GM18508 (cell line): ENCODE measurements at regions not wholly inside any gene's neighbourhood (a gene's known extent, or its start where the extent isn't known, plus 50 kb on each side); places are given as distances from the start of the nearest gene placed in this dataset.
"Not testable (repeated sequence)": the region's sequence is repeated elsewhere in the genome, so short reads cannot be mapped to it uniquely, and the experiment has no call there.

Source experiments
- ATAC-seq: cut with Tn5 transposase; IDR thresholded peaks from one replicate; pipeline ENCODE4 v1.9.1; 2021; ENCODE audit warnings: moderate number of reproducible peaks; ENCODE audit not compliant: insufficient read depth, unreplicated experiment

DNA sequence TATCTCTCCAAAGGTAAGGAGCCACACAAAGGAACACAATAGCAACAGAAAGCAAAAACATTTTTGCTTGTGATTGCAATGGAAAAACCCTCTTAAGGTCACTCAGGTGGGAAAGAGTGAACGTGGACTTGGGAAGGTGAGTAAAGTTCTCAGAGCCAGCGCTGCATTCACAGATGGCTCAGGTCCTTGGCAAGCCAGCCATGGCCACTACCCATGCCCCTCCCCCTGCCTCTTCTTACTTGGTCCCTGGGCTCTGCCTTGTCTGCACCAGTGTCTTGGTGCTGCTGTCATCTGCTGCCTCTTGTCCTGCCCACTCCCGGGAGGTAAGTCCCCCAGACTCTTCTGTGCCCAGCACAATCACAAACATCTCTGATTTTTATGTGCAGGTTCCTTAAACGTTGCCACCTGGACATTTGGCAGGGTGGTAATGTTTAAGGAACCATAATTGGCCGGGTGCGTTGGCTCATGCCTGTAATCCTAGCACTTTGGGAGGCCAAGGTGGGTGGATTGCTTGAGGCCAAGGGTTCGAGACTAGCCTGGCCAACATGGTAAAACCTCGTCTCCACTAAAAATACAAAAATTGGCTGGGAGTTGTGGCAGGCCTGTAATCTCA lies 74.6 kb downstream of the FEM1C start:
- ATAC-seq, result no peak

DNA sequence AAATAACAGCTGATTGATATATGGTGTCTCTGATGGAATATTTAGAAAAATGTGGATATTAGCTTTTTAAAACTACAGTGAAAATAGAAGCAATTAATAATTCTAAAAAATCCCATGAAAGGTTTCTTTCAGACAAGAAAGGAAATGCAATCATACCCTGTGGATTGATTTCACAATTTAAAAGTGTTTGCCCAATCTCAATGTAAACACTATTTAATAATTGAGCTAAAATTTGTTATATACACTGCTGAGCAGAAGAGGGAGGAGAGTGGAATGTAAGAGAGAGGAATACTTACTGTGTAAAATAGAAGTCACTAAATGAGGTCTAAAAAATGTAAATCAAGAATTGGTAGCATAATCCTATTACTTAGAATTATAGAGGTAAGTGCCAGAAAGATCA lies 76.9 kb downstream of the FEM1C start:
- no peak for ATAC-seq

DNA sequence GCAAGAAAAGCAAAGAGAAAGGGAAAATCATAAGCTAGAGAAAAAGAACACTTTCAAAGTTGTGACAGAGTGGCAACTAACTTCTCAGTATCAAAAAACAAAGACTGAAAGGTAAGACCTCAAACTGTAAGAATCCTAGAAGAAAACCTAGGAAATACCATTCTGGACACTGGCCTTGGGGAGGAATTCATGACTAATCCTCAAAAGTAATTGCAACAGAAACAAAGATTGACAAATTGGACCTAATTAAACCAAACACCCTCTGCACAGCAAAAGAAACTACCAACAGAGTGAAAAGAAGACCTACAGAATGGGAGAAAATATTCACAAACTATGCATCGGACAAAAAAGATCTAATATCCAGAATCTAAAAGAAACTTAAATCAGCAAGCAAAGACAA lies 79.1 kb downstream of the FEM1C start:
- no peak for ATAC-seq

DNA sequence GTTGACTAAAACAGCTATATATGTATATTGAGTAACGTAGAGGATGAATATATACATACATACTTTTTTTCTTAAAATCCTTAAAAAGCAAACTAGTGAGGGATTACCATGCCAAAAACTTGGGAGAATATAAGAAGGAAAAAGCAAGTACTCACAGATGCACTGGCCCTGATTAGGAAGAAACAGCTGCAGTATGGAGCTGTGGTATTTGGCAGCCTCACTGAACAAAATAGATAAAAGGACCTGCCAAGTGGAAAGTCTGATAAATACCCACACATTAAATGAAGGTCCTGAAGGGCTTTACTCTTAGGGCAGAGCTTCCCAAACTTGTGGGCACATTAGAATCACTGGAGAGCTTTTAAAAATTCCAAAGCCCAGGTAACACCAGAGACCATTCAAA lies 80.6 kb downstream of the FEM1C start:
- no peak for ATAC-seq

DNA sequence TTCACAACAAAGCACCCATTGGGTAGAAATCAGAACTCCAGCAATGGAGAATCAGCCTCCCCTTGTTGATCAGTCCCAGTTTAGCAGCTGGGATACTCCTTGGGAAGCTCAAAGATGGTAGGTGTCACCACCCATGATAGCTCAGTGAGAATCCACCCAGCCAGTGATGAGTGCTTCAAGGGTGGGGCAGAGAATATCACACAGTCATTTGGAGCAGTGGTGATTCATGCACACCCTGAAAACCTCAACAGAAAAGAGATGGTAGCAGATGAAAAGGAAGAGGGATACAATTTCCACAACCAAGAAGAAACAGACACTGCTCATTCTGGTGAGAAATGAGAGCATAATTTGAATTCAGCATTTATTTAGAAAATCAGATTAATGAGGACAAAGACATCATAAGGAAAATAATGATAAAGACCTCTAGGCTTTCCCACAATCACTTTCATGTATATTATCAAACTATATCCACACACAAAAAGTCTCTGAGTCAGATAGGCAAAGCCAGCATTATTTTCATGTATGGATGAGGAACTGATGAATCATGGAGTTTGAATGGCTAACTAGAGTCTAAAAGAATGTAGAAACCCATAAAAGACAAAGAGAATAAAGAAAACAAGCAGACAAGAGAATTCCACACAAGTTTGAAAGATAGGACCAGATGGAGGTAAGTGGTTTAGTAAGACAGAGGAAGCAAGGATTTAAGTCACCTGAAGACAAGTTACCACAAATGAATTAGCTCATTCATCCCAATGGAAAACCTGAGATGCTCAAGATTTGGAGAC lies 82.9 kb downstream of the FEM1C start:
- ATAC-seq, result no peak

DNA sequence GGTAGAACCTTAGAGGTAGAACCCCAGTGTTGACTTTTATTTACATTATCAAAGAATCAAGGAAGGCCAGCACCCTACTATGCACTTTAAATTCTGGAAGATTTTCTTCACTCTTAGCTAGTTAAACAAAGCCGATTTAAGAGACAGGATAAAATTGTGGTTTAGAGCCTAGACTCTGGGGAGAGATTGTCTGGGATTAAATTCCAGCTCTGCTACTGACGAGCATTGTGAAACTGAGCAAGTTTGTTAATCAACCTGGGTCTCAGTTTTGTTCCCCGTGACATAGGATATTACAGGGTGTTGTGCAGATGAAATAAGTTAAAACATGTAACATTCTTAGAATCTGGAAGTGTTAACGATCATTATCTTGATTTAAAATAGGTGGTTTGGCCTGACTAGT lies 83.5 kb downstream of the FEM1C start:
- ATAC-seq, result no peak

DNA sequence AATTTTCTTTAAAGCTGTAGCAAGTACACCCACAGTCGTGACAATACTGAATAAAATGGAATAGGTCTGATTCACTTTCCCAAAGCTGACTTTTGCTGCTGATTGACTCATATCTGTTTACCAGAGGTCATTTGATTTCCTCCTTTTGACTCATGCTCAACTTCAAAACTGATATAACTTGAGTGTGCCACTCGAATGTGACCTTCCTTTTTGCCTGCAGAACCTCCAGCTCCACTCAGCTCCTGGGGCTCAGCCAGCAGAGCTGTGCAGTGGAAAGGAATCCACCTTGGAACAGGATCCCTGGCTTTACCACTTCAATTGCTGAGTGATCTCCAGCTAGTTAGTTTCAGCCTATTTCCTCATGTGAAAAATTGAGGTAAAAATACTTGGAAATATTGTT lies 84.1 kb downstream of the FEM1C start:
- peak; percentile 75 for ATAC-seq

DNA sequence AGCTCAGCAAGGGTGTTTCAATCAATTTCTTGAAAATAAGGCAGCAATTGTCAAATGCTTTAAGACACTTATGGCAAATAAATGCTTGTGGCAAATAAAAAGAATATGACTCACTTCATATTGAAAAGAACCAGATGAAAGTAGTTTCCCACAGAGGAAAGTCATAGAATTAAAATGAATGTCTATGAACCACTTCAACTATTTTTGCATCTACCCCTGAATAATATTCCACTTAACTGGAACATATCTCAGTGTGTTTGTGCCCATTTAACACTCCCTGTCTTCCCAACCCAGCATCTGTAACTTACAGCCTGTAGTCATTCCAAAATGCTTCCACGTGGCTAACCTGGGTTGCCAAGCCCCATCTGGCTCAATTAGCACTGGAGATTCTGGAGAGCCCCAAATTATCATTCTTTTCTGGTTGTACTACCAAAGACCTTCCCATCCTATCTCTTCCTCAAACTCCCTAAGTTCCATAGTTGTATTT lies 84.7 kb downstream of the FEM1C start:
- no peak for ATAC-seq

DNA sequence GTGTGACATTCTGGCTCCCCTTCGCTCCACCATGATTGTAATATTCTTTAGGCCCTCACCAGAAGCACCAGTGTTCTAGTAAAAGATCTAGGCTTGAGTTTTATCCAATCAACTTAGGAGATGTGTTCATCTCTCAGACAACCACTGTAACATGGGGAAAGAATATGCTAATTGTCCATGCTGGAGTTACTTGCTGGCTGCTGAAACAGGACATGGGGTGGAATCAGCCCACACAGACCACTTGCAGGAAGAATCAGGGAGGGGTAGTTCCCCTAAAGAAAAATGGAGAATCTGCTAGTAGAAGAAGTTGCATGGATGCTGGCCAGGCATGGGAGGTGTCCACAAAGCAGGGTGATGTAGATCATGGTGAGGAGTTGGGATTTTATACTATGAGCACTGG lies 86.2 kb downstream of the FEM1C start:
- ATAC-seq, result no peak

DNA sequence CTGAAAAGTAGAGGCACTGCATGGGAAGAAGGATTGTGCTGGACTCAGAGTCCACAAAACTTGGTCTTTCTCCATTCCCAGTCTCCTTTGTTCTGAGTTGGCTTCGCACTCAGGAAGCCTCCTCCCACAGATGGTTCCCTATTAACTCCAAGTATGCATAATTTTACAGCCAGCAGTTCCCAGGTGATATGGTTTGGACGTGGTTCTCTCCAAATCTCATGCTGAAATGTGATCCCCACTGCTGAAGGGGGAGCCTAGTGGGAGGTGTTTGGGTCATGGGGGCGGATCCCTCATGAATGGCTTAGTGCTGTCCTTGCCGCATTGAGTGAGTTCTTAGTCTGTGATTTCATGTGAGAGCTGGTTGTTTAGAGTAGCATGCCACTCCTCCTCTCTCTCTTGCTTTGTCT lies 86.6 kb downstream of the FEM1C start:
- no peak for ATAC-seq

DNA sequence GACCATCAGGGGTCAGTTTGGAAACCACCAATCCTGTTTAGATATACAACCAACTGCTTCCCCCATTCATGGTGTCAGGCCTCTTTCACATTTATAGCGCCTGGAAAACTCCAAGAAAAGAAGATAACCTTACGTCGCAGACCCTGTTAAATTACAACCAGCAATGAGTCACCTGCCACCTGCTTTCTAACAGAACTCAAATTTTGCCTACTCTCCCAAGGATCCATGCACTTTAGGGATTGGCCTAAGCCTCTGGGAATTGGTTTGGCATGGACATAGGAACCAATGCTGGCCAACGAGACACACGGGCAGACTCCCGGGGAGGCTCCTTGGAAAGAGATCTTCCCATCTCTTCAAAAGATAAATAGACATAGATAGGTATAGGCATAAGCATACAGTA lies 87.0 kb downstream of the FEM1C start:
- ATAC-seq, result no peak

DNA sequence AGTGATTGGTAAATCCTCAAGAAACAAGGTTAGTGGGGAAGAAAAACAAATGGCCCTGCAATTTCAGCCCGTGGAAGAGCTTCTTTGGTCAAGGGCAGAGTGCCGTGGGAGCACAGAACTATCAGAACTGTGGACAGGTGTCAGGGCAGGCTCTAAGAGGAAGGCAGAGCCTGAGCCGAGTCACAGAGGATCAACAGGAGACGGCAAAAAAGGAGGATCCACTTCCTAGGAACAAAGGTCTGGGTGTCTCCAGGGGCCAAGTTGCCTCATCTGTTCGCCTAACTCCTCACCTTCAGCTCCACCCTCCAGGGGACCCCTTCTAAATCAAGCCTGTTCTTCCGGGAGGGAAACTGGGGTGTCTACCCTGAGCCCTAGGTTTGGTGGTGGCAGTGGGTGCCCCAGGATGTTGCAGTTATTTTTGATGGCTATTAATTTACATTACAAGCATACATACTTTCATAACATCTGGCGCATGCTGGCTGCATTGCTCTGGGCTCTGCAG lies 88.0 kb downstream of the FEM1C start:
- no peak for ATAC-seq

DNA sequence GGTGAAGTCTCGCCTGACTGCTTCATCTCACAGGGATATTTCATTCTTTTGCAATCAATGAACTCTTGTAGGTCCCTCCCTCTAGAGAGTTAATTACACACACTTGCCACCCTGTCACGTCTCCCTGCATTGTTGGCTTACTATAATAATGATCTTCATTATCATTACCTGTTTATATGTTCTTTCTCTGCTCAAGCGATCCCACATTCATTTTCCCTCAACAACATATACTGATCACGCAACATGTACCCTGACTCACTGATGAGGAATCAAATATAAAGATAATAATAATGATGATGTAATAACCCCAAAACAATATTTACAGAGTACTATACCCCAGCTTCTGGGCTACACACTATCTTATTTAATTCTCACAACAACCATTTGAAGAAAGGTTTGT lies 88.5 kb downstream of the FEM1C start:
- no peak for ATAC-seq

DNA sequence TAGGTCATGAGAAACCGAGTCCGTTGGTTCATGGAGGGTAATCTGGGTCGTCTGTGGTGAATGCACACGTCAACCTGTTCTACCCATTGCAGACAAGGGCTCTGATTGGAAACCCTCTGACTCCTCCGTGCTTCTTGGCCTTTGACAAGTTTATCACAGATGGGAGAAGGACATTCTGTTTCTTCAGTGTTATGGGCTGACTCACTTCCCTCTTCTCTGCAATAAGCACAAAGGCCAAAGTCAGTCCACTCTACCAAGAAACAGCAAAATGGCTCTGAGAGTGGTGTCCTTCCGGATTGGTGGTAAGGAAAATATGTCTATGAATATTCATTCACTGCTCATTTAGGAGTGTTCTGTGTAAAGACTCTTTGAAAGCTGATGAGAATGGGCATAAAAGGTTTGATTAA lies 89.3 kb downstream of the FEM1C start:
- ATAC-seq, result no peak

DNA sequence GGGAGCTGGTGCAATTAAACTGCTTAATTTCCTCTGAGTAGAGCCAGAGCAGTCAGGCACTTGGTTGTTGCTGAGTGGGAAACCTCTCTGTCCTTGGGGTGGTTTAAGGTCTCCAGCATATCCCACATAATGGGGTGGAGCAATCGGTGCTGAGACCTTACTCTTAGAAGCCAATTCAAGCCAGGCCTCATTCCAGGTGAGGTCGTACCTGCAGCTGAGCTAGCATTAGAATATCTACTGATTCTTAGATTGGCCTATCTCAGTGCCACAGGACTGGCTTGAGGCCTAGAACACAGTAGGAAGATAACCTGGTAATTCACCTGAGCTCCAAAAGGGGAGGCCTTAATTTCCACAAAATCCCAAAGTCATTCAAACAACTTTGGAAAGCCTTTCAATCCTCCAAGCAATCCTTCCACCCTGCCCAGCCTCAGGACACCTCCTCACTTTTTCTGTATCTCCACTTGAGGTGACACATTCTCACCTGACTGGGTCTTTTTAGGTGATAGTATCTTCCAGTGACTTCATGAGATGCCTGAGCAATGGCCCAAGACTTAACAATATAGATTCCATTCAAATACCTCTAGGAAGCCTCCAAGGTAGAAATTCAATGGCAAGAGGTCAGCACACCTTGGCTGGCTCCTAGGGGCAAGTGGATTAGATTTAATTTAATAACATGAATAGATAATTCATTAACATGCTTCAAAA lies 91.0 kb downstream of the FEM1C start:
- ATAC-seq, result no peak

DNA sequence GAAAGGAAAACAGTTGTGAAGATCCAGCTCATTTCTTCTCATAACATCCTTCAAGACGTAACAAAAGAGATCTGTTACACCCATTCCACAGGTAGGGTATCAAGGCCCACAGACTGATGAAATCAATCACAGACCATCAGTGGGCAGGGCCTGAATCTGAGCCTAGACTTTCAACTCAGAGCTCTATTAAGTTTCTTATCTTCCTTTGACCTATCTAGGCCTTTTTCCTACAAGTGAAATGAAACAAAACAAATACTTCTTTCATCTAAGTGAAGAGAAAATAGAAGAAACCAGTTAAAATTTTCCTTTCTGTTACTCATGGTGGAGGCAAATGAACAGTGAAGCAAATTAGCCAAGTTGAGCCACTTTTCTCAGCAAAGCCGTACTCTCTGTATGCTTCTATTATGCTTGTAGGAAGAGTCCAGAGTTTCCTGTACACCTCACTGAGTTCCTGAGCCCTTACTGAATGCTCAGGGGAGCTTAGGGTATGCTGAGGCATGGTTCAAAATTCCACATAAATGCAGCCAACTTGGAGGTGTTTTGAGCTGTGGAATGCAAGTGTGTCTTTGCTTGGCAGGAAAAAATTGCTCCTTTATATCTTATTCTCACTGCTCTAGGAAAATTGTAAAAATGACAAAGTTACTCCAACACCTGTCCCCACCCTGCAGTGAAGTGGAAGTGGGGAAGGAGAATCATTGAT lies 91.9 kb downstream of the FEM1C start:
- ATAC-seq, result no peak

DNA sequence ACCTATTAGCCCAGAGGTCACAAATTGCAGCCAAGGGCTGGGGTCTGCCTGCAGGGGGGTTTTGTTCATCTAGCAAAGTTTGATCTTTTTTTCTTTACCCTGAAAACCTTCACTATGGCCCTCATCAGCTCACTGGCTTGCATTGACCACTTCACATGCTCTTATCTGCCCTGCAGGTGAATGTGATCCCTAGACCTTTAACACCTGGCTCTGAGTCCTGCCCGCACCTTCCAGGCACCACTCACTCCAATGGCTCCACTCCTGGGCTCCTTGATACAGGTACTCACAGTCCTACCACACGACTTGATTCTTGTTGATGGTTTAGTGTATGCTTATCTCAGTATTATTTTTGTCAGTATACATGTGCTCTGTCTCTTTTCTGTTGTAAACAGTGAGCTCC lies 92.5 kb downstream of the FEM1C start:
- no peak for ATAC-seq

DNA sequence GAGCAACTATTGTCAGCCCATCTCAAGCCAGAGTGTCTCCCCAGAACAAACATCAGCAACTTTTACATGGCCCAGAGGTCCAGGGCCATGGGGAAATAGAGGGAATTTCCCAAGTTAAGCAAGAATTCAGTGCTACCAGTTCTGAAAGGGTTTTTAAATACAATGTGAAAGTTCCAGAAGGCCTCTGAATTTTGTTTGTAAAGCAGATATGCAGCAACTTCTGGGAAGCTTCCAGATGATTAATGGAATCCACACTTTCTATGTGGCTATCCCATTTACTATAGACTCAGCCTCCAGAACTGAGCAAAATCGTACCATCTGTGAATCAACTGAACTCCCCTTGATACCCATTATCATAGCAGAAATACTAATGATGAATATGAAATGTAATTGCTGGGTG lies 93.8 kb downstream of the FEM1C start:
- ATAC-seq, result peak; percentile 63

DNA sequence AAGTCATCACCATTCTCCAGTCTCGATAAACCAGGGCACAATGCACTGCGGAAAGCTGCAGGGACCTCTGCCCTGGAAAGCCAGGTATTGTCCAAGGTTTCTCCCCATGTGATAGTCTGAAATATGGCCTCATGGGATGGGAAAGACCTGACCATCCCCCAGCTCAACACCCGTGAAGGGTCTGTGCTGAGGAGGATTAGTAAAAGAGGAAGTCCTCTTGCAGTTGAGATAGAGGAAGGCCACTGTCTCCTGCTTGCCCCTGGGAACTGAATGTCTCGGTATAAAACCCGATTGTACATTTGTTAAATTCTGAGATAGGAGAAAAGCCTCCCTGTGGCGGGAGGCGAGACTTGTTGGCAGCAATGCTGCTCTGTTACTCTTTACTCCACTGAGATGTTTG lies 95.9 kb downstream of the FEM1C start:
- not testable (repeated sequence) for ATAC-seq

DNA sequence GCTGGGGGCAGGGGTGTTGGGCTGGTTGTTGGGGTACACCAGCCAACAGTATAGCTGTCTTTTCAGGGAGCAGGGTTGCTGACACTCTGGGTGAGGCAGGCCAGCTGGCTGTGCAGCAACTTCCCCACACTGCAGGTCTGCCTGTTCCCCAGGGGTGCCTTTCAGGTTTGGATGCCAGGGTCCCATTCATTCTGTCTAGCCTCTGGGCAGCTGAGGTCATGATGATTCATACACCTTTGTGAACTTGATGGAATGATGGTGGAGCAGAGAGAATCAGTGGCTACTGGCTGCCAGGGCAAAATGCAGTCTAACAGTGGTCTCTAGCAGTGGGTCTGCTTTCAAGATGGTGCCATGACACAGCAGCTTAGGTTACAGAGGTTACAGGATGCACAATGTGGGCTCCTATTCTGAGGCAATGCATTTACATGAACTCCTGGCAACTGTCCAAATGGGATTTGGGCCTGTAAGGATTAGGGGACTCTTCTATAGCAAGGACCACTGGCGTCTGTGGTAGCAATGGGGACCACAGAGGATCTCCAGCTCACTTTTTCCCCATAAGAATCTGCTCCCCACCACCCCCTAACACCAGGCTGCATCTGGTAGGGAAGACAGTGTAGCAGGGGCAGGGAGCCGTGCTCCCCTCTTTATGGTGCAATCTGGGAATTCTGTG lies 103.7 kb downstream of the FEM1C start:
- ATAC-seq, result no peak
